MM.1S (cell line): ENCODE measurements at regions not wholly inside any gene's neighbourhood (a gene's known extent, or its start where the extent isn't known, plus 50 kb on each side); places are given as distances from the start of the nearest gene placed in this dataset.

Experiments
- DNase-seq: peaks from one replicate; pipeline ENCODE4 v3.0.0-alpha.2; 2015
- H2AFZ ChIP-seq: fragments of 300-600 bp; sonication (generic); 2 replicates; pipeline ENCODE4 v1.6.0; 2016; ENCODE audit warnings: antibody characterized with exemption, low read length
- H3F3A ChIP-seq: fragments of 300-600 bp; sonication (generic); 2 replicates; pipeline ENCODE4 v1.6.1; 2016; ENCODE audit warnings: mild to moderate bottlenecking, antibody characterized with exemption, low read length, moderate library complexity, mixed read lengths; ENCODE audit not compliant: insufficient read depth
- H3K27ac ChIP-seq: fragments of 300-600 bp; sonication (generic); 2 replicates; pipeline ENCODE4 v1.5.1; 2016; ENCODE audit warnings: mild to moderate bottlenecking, low read length
- H3K27me3 ChIP-seq: fragments of 300-600 bp; sonication (generic); replicated peaks from 2 replicates; pipeline ENCODE4 v1.6.0; 2016; ENCODE audit warnings: low read length; ENCODE audit not compliant: insufficient read depth
- H3K36me3 ChIP-seq: fragments of 300-600 bp; sonication (generic); replicated peaks from 2 replicates; pipeline ENCODE4 v1.6.1; 2016; ENCODE audit warnings: mild to moderate bottlenecking, low read length, mixed read lengths; ENCODE audit not compliant: insufficient read depth
- H3K4me1 ChIP-seq: fragments of 300-600 bp; sonication (generic); 2 replicates; pipeline ENCODE4 v1.6.1; 2016; ENCODE audit warnings: low read length, mixed read lengths
- H3K4me2 ChIP-seq: fragments of 300-600 bp; sonication (generic); 2 replicates; pipeline ENCODE4 v1.6.0; 2016; ENCODE audit warnings: low read depth, low read length
- H3K4me3 ChIP-seq: fragments of 300-600 bp; sonication (generic); 2 replicates; pipeline ENCODE4 v1.5.1; 2016; ENCODE audit warnings: low read length, mixed read lengths
- H3K79me2 ChIP-seq: fragments of 300-600 bp; sonication (generic); 2 replicates; pipeline ENCODE4 v1.6.1; 2016; ENCODE audit warnings: mixed run types, low read length, mixed read lengths
- H3K9ac ChIP-seq: fragments of 300-600 bp; sonication (generic); 2 replicates; pipeline ENCODE4 v1.6.1; 2016; ENCODE audit warnings: low read length, mixed read lengths
- H3K9me2 ChIP-seq: fragments of 300-600 bp; sonication (generic); replicated peaks from 2 replicates; pipeline ENCODE4 v1.6.1; 2016; ENCODE audit warnings: mild to moderate bottlenecking, low read length, mixed read lengths; ENCODE audit not compliant: insufficient read depth
- H3K9me3 ChIP-seq: fragments of 300-600 bp; sonication (generic); replicated peaks from 2 replicates; pipeline ENCODE4 v1.6.1; 2016; ENCODE audit warnings: mild to moderate bottlenecking, low read length, mixed read lengths; ENCODE audit not compliant: insufficient read depth
- H4K20me1 ChIP-seq: fragments of 300-600 bp; sonication (generic); 2 replicates; pipeline ENCODE4 v1.6.1; 2016; ENCODE audit warnings: mild to moderate bottlenecking, low read length, moderate library complexity, mixed read lengths; ENCODE audit not compliant: insufficient read depth
- CTCF ChIP-seq: fragments of 300-600 bp; sonication (generic); IDR thresholded peaks from 2 replicates; pipeline ENCODE4 v1.5.1; 2016; ENCODE audit warnings: antibody characterized with exemption, low read length, mixed read lengths
- EZH2 ChIP-seq: fragments of 300-600 bp; sonication (generic); optimal IDR thresholded peaks from 2 replicates; pipeline ENCODE3; 2017; ENCODE audit warnings: low read depth, mild to moderate bottlenecking, antibody characterized with exemption, low read length, mixed read lengths
- EZH2phosphoT487 ChIP-seq: fragments of 300-600 bp; sonication (generic); IDR thresholded peaks from 2 replicates; pipeline ENCODE4 v1.6.1; 2018; ENCODE audit warnings: antibody characterized with exemption, low read length

- Histone ChIP-seq H3K36me3 (no peaks in the 10 kb centered on the region), H3F3A (no peaks in the 10 kb centered on the region), H3K27ac (no peak overlapping the region), H3K4me1 (no peaks in the 10 kb centered on the region), H3K79me2 (no peaks in the 10 kb centered on the region), H3K4me3 (no peak overlapping the region), H4K20me1 (no peaks in the 10 kb centered on the region), H2AFZ (no peak overlapping the region), H3K27me3 (no peaks in the 10 kb centered on the region), H3K4me2 (no peak overlapping the region), H3K9me3 (no peaks in the 10 kb centered on the region), H3K9me2 (no peaks in the 10 kb centered on the region), H3K9ac (no peak overlapping the region)
- DNase-seq = no peak
- TF ChIP-seq CTCF = no peak
- no peak for TF ChIP-seq EZH2
- no peak for TF ChIP-seq EZH2phosphoT487
Observed at GRCh38 chr5:123964884-123965283, 452.9 kb downstream of the CSNK1G3 start.

GRCh38 chr5:123960526-123960925, 448.5 kb downstream of the CSNK1G3 start:
- Histone ChIP-seq H3K9ac (no peak overlapping the region), H3F3A (no peaks in the 10 kb centered on the region), H3K79me2 (no peaks in the 10 kb centered on the region), H3K36me3 (no peaks in the 10 kb centered on the region), H3K4me3 (no peak overlapping the region), H3K27me3 (no peaks in the 10 kb centered on the region), H3K27ac (no peak overlapping the region), H2AFZ (no peak overlapping the region), H3K9me3 (no peaks in the 10 kb centered on the region), H3K9me2 (no peaks in the 10 kb centered on the region), H3K4me1 (no peaks in the 10 kb centered on the region), H3K4me2 (no peak overlapping the region), H4K20me1 (no peaks in the 10 kb centered on the region)
- TF ChIP-seq CTCF (no peak), EZH2 (no peak), EZH2phosphoT487 (no peak)
- no peak for DNase-seq

- no peak for DNase-seq
- Histone ChIP-seq H3K27ac (no peak overlapping the region), H2AFZ (no peak overlapping the region), H3F3A (no peaks in the 10 kb centered on the region), H3K9ac (no peak overlapping the region), H3K36me3 (no peaks in the 10 kb centered on the region), H3K4me1 (no peaks in the 10 kb centered on the region), H3K9me3 (no peaks in the 10 kb centered on the region), H3K9me2 (no peaks in the 10 kb centered on the region), H3K27me3 (no peaks in the 10 kb centered on the region), H3K79me2 (no peaks in the 10 kb centered on the region), H3K4me3 (no peak overlapping the region), H3K4me2 (no peak overlapping the region), H4K20me1 (no peaks in the 10 kb centered on the region)
- no peak for TF ChIP-seq EZH2
- no peak for TF ChIP-seq EZH2phosphoT487
Observed at GRCh38 chr5:123951582-123951977, 439.6 kb downstream of the CSNK1G3 start.

- no peaks in the 10 kb centered on the region for H3K27me3 ChIP-seq
- no peak for TF ChIP-seq EZH2
- no peaks in the 10 kb centered on the region for H3K36me3 ChIP-seq
- H3F3A ChIP-seq = no peaks in the 10 kb centered on the region
- H4K20me1 ChIP-seq = no peaks in the 10 kb centered on the region
- no peaks in the 10 kb centered on the region for H3K79me2 ChIP-seq
- H3K9ac ChIP-seq = no peak overlapping the region
- no peak for DNase-seq
- H2AFZ ChIP-seq = no peak overlapping the region
- no peak overlapping the region for H3K4me3 ChIP-seq
- no peak overlapping the region for H3K4me2 ChIP-seq
- H3K27ac ChIP-seq = no peak overlapping the region
- H3K4me1 ChIP-seq = no peaks in the 10 kb centered on the region
- H3K9me3 ChIP-seq = no peaks in the 10 kb centered on the region
- H3K9me2 ChIP-seq = no peaks in the 10 kb centered on the region
Observed at GRCh38 chr5:123950701-123951581, 439.0 kb downstream of the CSNK1G3 start.
